ENCODE measurements at regions not wholly inside any gene's neighbourhood (a gene's known extent, or its start where the extent isn't known, plus 50 kb on each side); places are given as distances from the start of the nearest gene placed in this dataset.

DNA sequence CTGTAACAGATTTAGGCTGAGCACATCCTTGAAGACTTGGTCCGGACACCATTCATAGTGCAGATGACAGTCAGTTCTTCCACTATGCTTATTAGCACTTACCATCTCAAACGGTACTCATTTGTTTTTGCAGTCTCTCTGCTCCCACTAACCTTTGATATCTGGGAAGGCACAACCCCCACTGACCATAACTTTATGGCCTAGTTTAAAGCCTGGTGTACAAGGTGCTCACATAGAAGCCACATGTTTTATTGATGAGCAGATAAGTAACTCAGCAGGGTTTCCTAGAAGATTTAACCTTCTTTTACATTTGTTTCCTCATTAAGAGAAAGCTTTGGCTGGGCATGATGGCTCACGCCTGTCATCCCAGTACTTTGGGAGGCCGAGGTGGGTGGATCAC lies 119.3 kb upstream of the MAGI3 start:
- DNase-seq (ENCODE audit: low read depth, low spot score) = no peak
- dilution Hi-C loops (cut with MboI; ENCODE audit: extremely low pct_ligation_motif_present, low sequenced_read_pairs) = no loop called here
- Histone ChIP-seq H3K27me3 (ENCODE audit: control insufficient read depth, extremely low read depth, insufficient read depth, low read length) (peaks cover 9% of the 10 kb centered on the region), H3K36me3 (ENCODE audit: control insufficient read depth in 2 of 2, extremely low read depth in 1 of 2, insufficient read depth in 2 of 2, low read length in 2 of 2) (no peaks in the 10 kb centered on the region), H3K9ac (ENCODE audit: control insufficient read depth, extremely low read depth, insufficient read depth, low read length) (no peak overlapping the region), H3K9me1 (ENCODE audit: control insufficient read depth, extremely low read depth, insufficient read depth, low read length) (no peaks in the 10 kb centered on the region), H2AFZ (ENCODE audit: control insufficient read depth, low read length) (no peak overlapping the region), H3K9me3 (ENCODE audit: control insufficient read depth, low read depth, low read length) (no peaks in the 10 kb centered on the region), H3K4me3 (ENCODE audit: control insufficient read depth in 2 of 3, extremely low read depth in 1 of 3, insufficient read depth in 2 of 3, low read depth in 1 of 3, low read length in 3 of 3) (no peak overlapping the region), H3K27ac (ENCODE audit: control insufficient read depth, insufficient read depth, low read length) (no peak overlapping the region), H3K4me1 (ENCODE audit: control insufficient read depth, extremely low read depth, insufficient read depth, low read length) (no peaks in the 10 kb centered on the region), H3K79me2 (ENCODE audit: control insufficient read depth, insufficient read depth, low read length) (no peaks in the 10 kb centered on the region), H4K20me1 (ENCODE audit: control insufficient read depth, extremely low read depth, insufficient read depth, low read length) (no peaks in the 10 kb centered on the region), H3K4me2 (ENCODE audit: control insufficient read depth, extremely low read depth, insufficient read depth, low read depth, low read length) (no peak overlapping the region)
- no peak for FAIRE-seq
- TF ChIP-seq, protein P1, sequence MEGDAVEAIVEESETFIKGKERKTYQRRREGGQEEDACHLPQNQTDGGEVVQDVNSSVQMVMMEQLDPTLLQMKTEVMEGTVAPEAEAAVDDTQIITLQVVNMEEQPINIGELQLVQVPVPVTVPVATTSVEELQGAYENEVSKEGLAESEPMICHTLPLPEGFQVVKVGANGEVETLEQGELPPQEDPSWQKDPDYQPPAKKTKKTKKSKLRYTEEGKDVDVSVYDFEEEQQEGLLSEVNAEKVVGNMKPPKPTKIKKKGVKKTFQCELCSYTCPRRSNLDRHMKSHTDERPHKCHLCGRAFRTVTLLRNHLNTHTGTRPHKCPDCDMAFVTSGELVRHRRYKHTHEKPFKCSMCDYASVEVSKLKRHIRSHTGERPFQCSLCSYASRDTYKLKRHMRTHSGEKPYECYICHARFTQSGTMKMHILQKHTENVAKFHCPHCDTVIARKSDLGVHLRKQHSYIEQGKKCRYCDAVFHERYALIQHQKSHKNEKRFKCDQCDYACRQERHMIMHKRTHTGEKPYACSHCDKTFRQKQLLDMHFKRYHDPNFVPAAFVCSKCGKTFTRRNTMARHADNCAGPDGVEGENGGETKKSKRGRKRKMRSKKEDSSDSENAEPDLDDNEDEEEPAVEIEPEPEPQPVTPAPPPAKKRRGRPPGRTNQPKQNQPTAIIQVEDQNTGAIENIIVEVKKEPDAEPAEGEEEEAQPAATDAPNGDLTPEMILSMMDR (optimal IDR thresholded peaks at IDR 0.05 in 1 of 3, IDR thresholded peaks at IDR 0.05 in 1 of 3, conservative IDR thresholded peaks at IDR 0.05 in 1 of 3; ENCODE audit: extremely low read depth in 1 of 3, insufficient read depth in 2 of 3, low read length in 3 of 3) = no peak
- no peak for TF ChIP-seq EZH2 (IDR thresholded peaks at IDR 0.05; ENCODE audit: low read length)

DNA sequence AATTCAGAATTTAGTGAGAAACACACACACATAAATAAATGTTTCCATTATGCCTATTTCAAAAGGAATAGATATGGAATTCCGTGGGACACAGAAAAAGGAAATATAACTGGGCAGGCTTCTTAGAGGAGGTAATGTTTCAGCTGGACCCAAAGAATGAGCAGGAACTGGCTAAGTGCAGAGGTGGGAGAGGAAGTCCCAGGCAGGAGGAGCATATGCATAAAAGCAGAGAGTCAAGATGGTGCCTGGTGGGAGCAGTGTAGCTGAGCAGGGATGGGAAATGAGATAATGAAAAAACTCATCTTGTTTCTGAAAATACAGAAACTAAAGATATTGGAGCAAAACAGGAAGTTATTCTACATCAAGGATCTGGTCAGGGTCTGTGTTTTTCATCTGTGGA lies 115.2 kb upstream of the MAGI3 start:
- FAIRE-seq (no peak), DNase-seq (ENCODE audit: low read depth, low spot score) (no peak)
- Histone ChIP-seq H2AFZ (ENCODE audit: control insufficient read depth, low read length) (no peak overlapping the region), H3K4me3 (ENCODE audit: control insufficient read depth in 2 of 3, extremely low read depth in 1 of 3, insufficient read depth in 2 of 3, low read depth in 1 of 3, low read length in 3 of 3) (no peak overlapping the region), H3K79me2 (ENCODE audit: control insufficient read depth, insufficient read depth, low read length) (no peaks in the 10 kb centered on the region), H3K36me3 (ENCODE audit: control insufficient read depth in 2 of 2, extremely low read depth in 1 of 2, insufficient read depth in 2 of 2, low read length in 2 of 2) (no peaks in the 10 kb centered on the region), H3K9ac (ENCODE audit: control insufficient read depth, extremely low read depth, insufficient read depth, low read length) (no peak overlapping the region), H3K27me3 (ENCODE audit: control insufficient read depth, extremely low read depth, insufficient read depth, low read length) (peaks cover 5% of the 10 kb centered on the region), H3K27ac (ENCODE audit: control insufficient read depth, insufficient read depth, low read length) (no peak overlapping the region), H3K9me3 (ENCODE audit: control insufficient read depth, low read depth, low read length) (no peaks in the 10 kb centered on the region), H3K4me2 (ENCODE audit: control insufficient read depth, extremely low read depth, insufficient read depth, low read depth, low read length) (no peak overlapping the region), H4K20me1 (ENCODE audit: control insufficient read depth, extremely low read depth, insufficient read depth, low read length) (no peaks in the 10 kb centered on the region), H3K9me1 (ENCODE audit: control insufficient read depth, extremely low read depth, insufficient read depth, low read length) (no peaks in the 10 kb centered on the region), H3K4me1 (ENCODE audit: control insufficient read depth, extremely low read depth, insufficient read depth, low read length) (no peaks in the 10 kb centered on the region)
- no peak for TF ChIP-seq EZH2 (IDR thresholded peaks at IDR 0.05; ENCODE audit: low read length)
- TF ChIP-seq, protein P1 (optimal IDR thresholded peaks at IDR 0.05 in 1 of 3, IDR thresholded peaks at IDR 0.05 in 1 of 3, conservative IDR thresholded peaks at IDR 0.05 in 1 of 3; ENCODE audit: extremely low read depth in 1 of 3, insufficient read depth in 2 of 3, low read length in 3 of 3) = no peak
- dilution Hi-C loops (cut with MboI; ENCODE audit: extremely low pct_ligation_motif_present, low sequenced_read_pairs) = no loop called here

All from keratinocyte (primary cell).